Endothelial cell of umbilical vein (primary cell): ENCODE measurements at regions not wholly inside any gene's neighbourhood (a gene's known extent, or its start where the extent isn't known, plus 50 kb on each side); places are given as distances from the start of the nearest gene placed in this dataset.

Source experiments
- CTCF ChIP-seq, 2 donors: IDR thresholded peaks; 1 replicate in 1 of 2; 2 replicates in 1 of 2; pipeline ENCODE4 v1.5.1; 2011; ENCODE audit warnings: low read length in 2 of 2, mild to moderate bottlenecking in 2 of 2, moderate library complexity in 2 of 2, control low read depth in 1 of 2, inconsistent platforms in 1 of 2, low read depth in 1 of 2; ENCODE audit not compliant: insufficient read depth in 1 of 2; ENCODE audit errors: extremely low read depth in 1 of 2
- EZH2 ChIP-seq: IDR thresholded peaks from 2 replicates; pipeline ENCODE4 v1.6.1; 2012; ENCODE audit warnings: borderline replicate concordance, low read depth, mild to moderate bottlenecking, moderate library complexity, low read length, inconsistent platforms; ENCODE audit not compliant: severe bottlenecking
- FOS ChIP-seq: IDR thresholded peaks from 2 replicates; pipeline ENCODE4 v1.6.1; 2011; ENCODE audit warnings: mild to moderate bottlenecking, low read length, moderate library complexity, borderline replicate concordance; ENCODE audit not compliant: insufficient read depth
- GATA2 ChIP-seq: IDR thresholded peaks from 2 replicates; pipeline ENCODE4 v1.7.0; 2011; ENCODE audit warnings: low read depth, mild to moderate bottlenecking, moderate library complexity, mixed read lengths, low read length; ENCODE audit not compliant: insufficient read length, insufficient read depth
- JUN ChIP-seq: IDR thresholded peaks from 2 replicates; pipeline ENCODE4 v1.6.1; 2011; ENCODE audit warnings: borderline replicate concordance, low read depth; ENCODE audit not compliant: insufficient read length, insufficient read depth
- MAX ChIP-seq: IDR thresholded peaks from 2 replicates; pipeline ENCODE4 v1.6.1; 2011; ENCODE audit not compliant: insufficient read depth, insufficient read length
- MYC ChIP-seq: IDR thresholded peaks from one replicate; pipeline ENCODE4 v1.6.1; 2011; ENCODE audit warnings: mild to moderate bottlenecking, low read depth, low read length
- POLR2A ChIP-seq: IDR thresholded peaks from 2 replicates; pipeline ENCODE4 v1.6.1; 2012; ENCODE audit warnings: low read depth, mild to moderate bottlenecking, control low read depth, low read length
- POLR2AphosphoS5 ChIP-seq: IDR thresholded peaks from 2 replicates; pipeline ENCODE4 v1.6.1; 2012; ENCODE audit warnings: low read depth, mild to moderate bottlenecking, control low read depth, low read length, moderate library complexity; ENCODE audit not compliant: insufficient read depth

- no peak for TF ChIP-seq POLR2A
- TF ChIP-seq CTCF (IDR thresholded peaks at IDR 0.05; ENCODE audit: extremely low read depth in 1 of 2, insufficient read depth in 1 of 2, low read depth in 1 of 2, low read length in 2 of 2) = no peak
- no peak for TF ChIP-seq POLR2AphosphoS5
- no peak for TF ChIP-seq EZH2
- TF ChIP-seq MAX = no peak
- TF ChIP-seq GATA2 = no peak
- TF ChIP-seq FOS = no peak
- TF ChIP-seq JUN = no peak
- no peak for TF ChIP-seq MYC
These were observed 231.8 kb downstream of the SAMD5 start for GRCh38 chr6:147740326-147740725.
